HEK293T (cell line): ENCODE measurements at regions not wholly inside any gene's neighbourhood (a gene's known extent, or its start where the extent isn't known, plus 50 kb on each side); places are given as distances from the start of the nearest gene placed in this dataset.

Experiments
- CTCF ChIA-PET: fragments of 350-600 bp; formaldehyde crosslinking; extraction: SDS; loops from one replicate; lab custom pipeline; 2021; ENCODE audit warnings: antibody characterized with exemption, inconsistent platforms; lab: Yijun Ruan, JAX
- POLR2A ChIA-PET: fragments of 350-600 bp; formaldehyde crosslinking; extraction: SDS; loops from one replicate; lab custom pipeline; 2020; ENCODE audit warnings: antibody characterized with exemption, inconsistent platforms; lab: Yijun Ruan, JAX
- DNase-seq: peaks from one replicate; pipeline ENCODE4 v3.0.0; 2012; ENCODE audit warnings: mixed read lengths; ENCODE audit errors: extremely low spot score
- ARNT ChIP-seq: fragments of 450-650 bp; IDR thresholded peaks from 2 replicates; pipeline ENCODE4 v1.6.1; 2017; ENCODE audit warnings: mild to moderate bottlenecking
- BHLHE40 ChIP-seq: fragments of 450-650 bp; IDR thresholded peaks from 2 replicates; pipeline ENCODE4 v1.6.1; 2016; ENCODE audit warnings: mild to moderate bottlenecking, moderate library complexity, borderline replicate concordance
- CTBP1 ChIP-seq: fragments of 450-650 bp; IDR thresholded peaks from 2 replicates; pipeline ENCODE4 v1.6.1; 2016; ENCODE audit warnings: borderline replicate concordance
- ELF4 ChIP-seq: fragments of 450-650 bp; IDR thresholded peaks from 2 replicates; pipeline ENCODE4 v1.6.1; 2017; ENCODE audit warnings: antibody characterized with exemption
- FOXA1 ChIP-seq: fragments of 450-650 bp; IDR thresholded peaks from 2 replicates; pipeline ENCODE4 v1.6.1; 2016; ENCODE audit warnings: mild to moderate bottlenecking
- FOXK2 ChIP-seq: fragments of 450-650 bp; IDR thresholded peaks from 2 replicates; pipeline ENCODE4 v1.6.1; 2016; ENCODE audit warnings: mild to moderate bottlenecking
- FOXM1 ChIP-seq: fragments of 450-650 bp; IDR thresholded peaks from 2 replicates; pipeline ENCODE4 v1.6.1; 2017; ENCODE audit warnings: mild to moderate bottlenecking, borderline replicate concordance
- HDGF ChIP-seq: fragments of 450-650 bp; IDR thresholded peaks from 2 replicates; pipeline ENCODE4 v1.6.1; 2017; ENCODE audit warnings: antibody characterized with exemption, borderline replicate concordance
- L3MBTL2 ChIP-seq: fragments of 450-650 bp; conservative IDR thresholded peaks from 2 replicates; pipeline ENCODE4 v1.6.1; 2016; ENCODE audit warnings: mild to moderate bottlenecking
- LEF1 ChIP-seq: fragments of 450-650 bp; IDR thresholded peaks from 2 replicates; pipeline ENCODE4 v1.6.1; 2017; ENCODE audit warnings: mild to moderate bottlenecking, borderline replicate concordance
- NFRKB ChIP-seq: fragments of 450-650 bp; IDR thresholded peaks from 2 replicates; pipeline ENCODE4 v1.6.1; 2016; ENCODE audit warnings: mild to moderate bottlenecking, moderate library complexity
- PKNOX1 ChIP-seq: fragments of 450-650 bp; IDR thresholded peaks from 2 replicates; pipeline ENCODE4 v1.6.1; 2016
- SP1 ChIP-seq: fragments of 450-650 bp; IDR thresholded peaks from 2 replicates; pipeline ENCODE4 v1.6.1; 2017
- SUZ12 ChIP-seq: fragments of 450-650 bp; IDR thresholded peaks from 2 replicates; pipeline ENCODE4 v1.6.1; 2016; ENCODE audit warnings: mild to moderate bottlenecking
- TARDBP ChIP-seq: fragments of 450-650 bp; IDR thresholded peaks from 2 replicates; pipeline ENCODE4 v1.6.1; 2016
- ZNF384 ChIP-seq: fragments of 450-650 bp; IDR thresholded peaks from 2 replicates; pipeline ENCODE4 v1.6.1; 2016

- CTCF ChIA-PET = interaction anchor here (1.5 to 2.3 kb wide), 2 partner anchors 8 to 345 kb away, joined by 3 to 13 read pairs; no protein-coding TSS in a partner anchor
- DNase-seq = no peak
- no peak for TF ChIP-seq PKNOX1
- TF ChIP-seq FOXM1 = no peak
- TF ChIP-seq LEF1 = no peak
- no peak for TF ChIP-seq SUZ12
- TF ChIP-seq FOXK2 = no peak
- TF ChIP-seq NFRKB = no peak
- TF ChIP-seq SP1 = no peak
- TF ChIP-seq CTBP1 = no peak
- TF ChIP-seq HDGF = no peak
- POLR2A ChIA-PET = no interaction called here
These were observed 71.7 kb upstream of the WDR26 start for GRCh38 chr1:224506141-224506814.

- DNase-seq = no peak
- CTCF ChIA-PET = interaction anchor here (1.7 to 1.8 kb wide), 2 partner anchors 387 to 415 kb away, joined by 4 to 7 read pairs; no protein-coding TSS in a partner anchor
- TF ChIP-seq FOXA1 = no peak
- no peak for TF ChIP-seq ZNF384
- no peak for TF ChIP-seq TARDBP
- no peak for TF ChIP-seq SP1
- TF ChIP-seq BHLHE40 = no peak
- no peak for TF ChIP-seq NFRKB
- TF ChIP-seq HDGF = no peak
- TF ChIP-seq FOXK2 = no peak
- no peak for TF ChIP-seq PKNOX1
- TF ChIP-seq ARNT = no peak
- TF ChIP-seq L3MBTL2 = no peak
- no peak for TF ChIP-seq LEF1
- no peak for TF ChIP-seq ELF4
- no peak for TF ChIP-seq FOXM1
- no peak for TF ChIP-seq SUZ12
- TF ChIP-seq CTBP1 = no peak
These were observed 73.3 kb upstream of the WDR26 start for GRCh38 chr1:224507771-224508523.

GRCh38 chr1:224509907-224510306, 75.3 kb upstream of the WDR26 start:
- ChIA-PET POLR2A (no interaction called here), CTCF (interaction anchor here (1.0 to 1.8 kb wide), 2 partner anchors 413 to 420 kb away, joined by 3 to 7 read pairs; no protein-coding TSS in a partner anchor)
- no peak for DNase-seq
- TF ChIP-seq LEF1 (no peak), SUZ12 (no peak), CTBP1 (no peak), L3MBTL2 (no peak), BHLHE40 (no peak), ZNF384 (no peak), PKNOX1 (no peak), FOXA1 (no peak), ELF4 (no peak)

More at GRCh38 chr1:224507771-224508523, 73.3 kb upstream of the WDR26 start:
- POLR2A ChIA-PET = no interaction called here

GRCh38 chr1:224510880-224511645, 76.5 kb upstream of the WDR26 start:
- ChIA-PET POLR2A (no interaction called here), CTCF (interaction anchor here (6.1 kb wide), 1 partner anchor 342 kb away, joined by 60 read pairs; no protein-coding TSS in a partner anchor)
- TF ChIP-seq PKNOX1 = no peak
- TF ChIP-seq FOXK2 = no peak
- no peak for TF ChIP-seq ARNT
- TF ChIP-seq FOXM1 = no peak
- TF ChIP-seq TARDBP = no peak
- no peak for TF ChIP-seq ZNF384
- DNase-seq = no peak

GRCh38 chr1:224512600-224513151, 78.1 kb upstream of the WDR26 start:
- POLR2A ChIA-PET = no interaction called here
- no peak for TF ChIP-seq FOXA1
- no peak for TF ChIP-seq TARDBP
- TF ChIP-seq CTBP1 = no peak
- no peak for TF ChIP-seq BHLHE40
- DNase-seq = no peak
- CTCF ChIA-PET = interaction anchor here (0.5 to 6.1 kb wide), 11 partner anchors 8 to 410 kb away, joined by 3 to 60 read pairs (median 3); no protein-coding TSS in a partner anchor
